GM21367 (cell line): ENCODE measurements at regions not wholly inside any gene's neighbourhood (a gene's known extent, or its start where the extent isn't known, plus 50 kb on each side); places are given as distances from the start of the nearest gene placed in this dataset.
"Not testable (repeated sequence)": the region's sequence is repeated elsewhere in the genome, so short reads cannot be mapped to it uniquely, and the experiment has no call there.

Experiments used
- ATAC-seq: cut with Tn5 transposase; IDR thresholded peaks from one replicate; pipeline ENCODE4 v1.9.1; 2021; ENCODE audit not compliant: unreplicated experiment

GRCh38 chr6:148022279-148022678 lies 320.4 kb upstream of the SASH1 start:
- ATAC-seq: not testable (repeated sequence)

GRCh38 chr6:148027201-148027600 lies 315.4 kb upstream of the SASH1 start:
- ATAC-seq: no peak

- no peak for ATAC-seq
Observed at GRCh38 chr6:148035806-148036390, 306.7 kb upstream of the SASH1 start.

- no peak for ATAC-seq
Observed at GRCh38 chr6:148037496-148037895, 305.1 kb upstream of the SASH1 start.

GRCh38 chr6:148041546-148041945 lies 301.1 kb upstream of the SASH1 start:
- ATAC-seq: no peak

GRCh38 chr6:148042536-148042935 lies 300.1 kb upstream of the SASH1 start:
- no peak for ATAC-seq

- ATAC-seq: no peak
Observed at GRCh38 chr6:148044261-148044751, 298.3 kb upstream of the SASH1 start.

GRCh38 chr6:148044921-148045320 lies 297.7 kb upstream of the SASH1 start:
- ATAC-seq: no peak

- ATAC-seq: no peak
Observed at GRCh38 chr6:148053209-148053608, 289.4 kb upstream of the SASH1 start.

GRCh38 chr6:148053796-148054195 lies 288.8 kb upstream of the SASH1 start:
- ATAC-seq: no peak

GRCh38 chr6:148054219-148054618 lies 288.4 kb upstream of the SASH1 start:
- ATAC-seq: no peak

- ATAC-seq: no peak
Observed at GRCh38 chr6:148055419-148055818, 287.2 kb upstream of the SASH1 start.

- no peak for ATAC-seq
Observed at GRCh38 chr6:148059869-148060268, 282.8 kb upstream of the SASH1 start.

GRCh38 chr6:148064406-148065134 lies 278.1 kb upstream of the SASH1 start:
- ATAC-seq: no peak

GRCh38 chr6:148068437-148069061 lies 274.1 kb upstream of the SASH1 start:
- ATAC-seq: no peak

- ATAC-seq: no peak
Observed at GRCh38 chr6:148069256-148069655, 273.4 kb upstream of the SASH1 start.

- no peak for ATAC-seq
Observed at GRCh38 chr6:148074291-148074690, 268.3 kb upstream of the SASH1 start.

GRCh38 chr6:148074738-148075137 lies 267.9 kb upstream of the SASH1 start:
- no peak for ATAC-seq

- no peak for ATAC-seq
Observed at GRCh38 chr6:148075352-148075751, 267.3 kb upstream of the SASH1 start.

GRCh38 chr6:148076051-148076450 lies 266.6 kb upstream of the SASH1 start:
- ATAC-seq: no peak

GRCh38 chr6:148080315-148080714 lies 262.3 kb upstream of the SASH1 start:
- no peak for ATAC-seq

- ATAC-seq: no peak
Observed at GRCh38 chr6:148081076-148081475, 261.6 kb upstream of the SASH1 start.
